GM21367 (cell line): ENCODE measurements at regions not wholly inside any gene's neighbourhood (a gene's known extent, or its start where the extent isn't known, plus 50 kb on each side); places are given as distances from the start of the nearest gene placed in this dataset.
A peak's percentile ranks its signal among the peaks of the same experiment; 100 is the strongest.

Experiments
- ATAC-seq: cut with Tn5 transposase; IDR thresholded peaks from one replicate; pipeline ENCODE4 v1.9.1; 2021; ENCODE audit not compliant: unreplicated experiment

DNA sequence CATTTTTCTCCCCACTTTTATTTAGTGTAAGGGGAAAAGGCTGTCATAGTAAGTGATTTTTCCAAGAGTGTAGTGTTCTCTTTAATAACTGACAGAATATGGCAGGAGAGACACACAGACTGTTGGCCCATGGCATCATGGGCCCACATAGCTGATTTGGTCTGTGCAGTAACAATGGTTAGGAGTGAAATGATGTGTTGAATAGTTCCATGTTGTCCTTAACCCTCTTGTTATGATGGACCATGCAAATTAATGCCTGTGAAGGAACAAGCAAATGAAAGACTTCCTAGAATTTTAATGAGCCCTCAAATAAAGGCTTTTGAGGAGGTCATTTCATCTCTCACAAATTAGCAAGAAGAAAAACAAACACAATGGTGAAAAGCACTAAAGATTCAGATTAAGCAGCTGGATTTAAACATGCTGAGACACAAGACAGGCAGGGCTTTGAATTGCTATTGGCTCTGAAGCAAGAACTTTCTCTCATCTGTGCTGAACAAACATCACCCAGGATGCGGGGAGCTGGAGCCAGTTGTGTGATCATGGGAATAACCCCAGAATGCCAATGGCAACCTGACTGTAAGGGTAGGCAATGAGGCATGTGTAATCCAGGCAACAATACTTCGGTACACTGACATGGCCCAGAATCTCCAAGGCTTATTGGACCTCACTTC is 136.7 kb upstream of the VEPH1 start:
- ATAC-seq, result no peak

DNA sequence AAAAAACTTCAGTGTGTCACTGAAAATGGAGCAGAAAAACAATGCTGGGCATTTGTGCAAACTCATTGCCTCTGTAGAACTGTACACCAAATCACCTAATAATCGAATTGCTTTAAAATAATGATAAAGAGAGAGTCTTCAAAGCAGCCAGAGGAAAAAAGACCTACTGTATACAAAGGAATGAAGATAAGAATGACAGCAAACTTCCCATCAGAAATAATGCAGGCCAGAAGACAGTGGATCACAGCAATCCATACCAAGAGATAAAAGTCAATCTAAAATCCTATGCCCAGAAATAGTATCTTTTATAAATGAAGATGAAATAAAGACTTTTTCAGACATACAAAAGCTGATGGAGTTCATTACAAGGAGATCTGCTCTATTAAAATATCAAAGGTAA is 134.7 kb upstream of the VEPH1 start:
- no peak for ATAC-seq

DNA sequence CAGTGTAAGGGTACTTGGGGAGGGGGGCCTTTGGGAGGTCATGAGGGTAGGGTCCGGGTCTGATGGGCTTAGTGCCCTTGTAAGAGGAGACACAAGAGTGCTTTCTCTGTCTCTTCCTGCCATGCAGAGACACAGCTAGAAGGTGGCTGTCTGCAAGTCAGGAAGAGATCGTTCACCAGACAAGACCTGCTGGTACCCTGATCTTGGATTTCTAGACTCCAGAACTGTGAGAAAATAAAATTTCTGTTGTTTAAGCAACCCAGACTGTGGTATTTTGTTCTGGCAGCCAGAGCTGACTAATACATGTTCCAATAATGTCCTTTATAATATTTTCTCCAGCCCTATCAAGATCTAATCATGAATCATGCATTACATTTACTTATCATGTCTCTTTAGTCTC is 130.0 kb upstream of the VEPH1 start:
- ATAC-seq, result no peak

DNA sequence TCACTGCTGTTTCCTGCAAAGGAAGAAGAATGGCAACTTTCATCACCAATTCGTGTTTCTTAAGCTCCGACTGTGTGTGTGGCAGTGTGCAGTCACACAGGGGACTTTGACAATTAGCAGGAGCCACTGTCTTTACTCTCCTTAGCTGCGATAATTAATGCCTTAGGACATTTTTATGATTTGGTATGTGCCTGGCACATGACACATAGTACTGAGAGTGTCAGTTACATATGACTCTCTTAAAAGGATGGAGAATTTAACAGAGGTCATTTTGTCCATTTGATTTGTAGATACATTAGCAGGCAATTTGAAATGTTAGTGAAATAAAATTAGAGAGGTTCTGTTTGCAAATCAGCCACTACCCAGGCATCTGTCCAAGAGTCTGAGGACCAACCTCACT is 128.9 kb upstream of the VEPH1 start:
- ATAC-seq, result no peak

DNA sequence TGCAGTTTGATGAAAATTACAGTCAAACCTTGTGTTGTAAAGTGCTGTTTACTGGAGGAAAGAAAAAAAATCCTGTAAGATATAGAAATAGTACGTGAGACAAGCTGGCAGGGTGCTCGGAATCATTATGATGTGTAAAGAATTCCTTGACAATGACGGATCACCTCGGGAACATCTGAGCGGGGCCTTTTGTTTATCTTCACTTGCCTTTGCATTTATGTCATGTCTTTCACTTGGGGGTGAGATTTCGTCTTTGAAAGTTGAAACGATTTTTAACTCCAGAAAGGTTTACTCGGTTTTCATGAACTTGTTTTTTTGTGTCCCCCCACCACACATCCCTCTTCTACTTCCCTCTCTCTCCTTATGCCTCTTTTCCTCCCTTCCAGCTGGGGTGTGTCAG is 128.3 kb upstream of the VEPH1 start:
- ATAC-seq, result no peak

DNA sequence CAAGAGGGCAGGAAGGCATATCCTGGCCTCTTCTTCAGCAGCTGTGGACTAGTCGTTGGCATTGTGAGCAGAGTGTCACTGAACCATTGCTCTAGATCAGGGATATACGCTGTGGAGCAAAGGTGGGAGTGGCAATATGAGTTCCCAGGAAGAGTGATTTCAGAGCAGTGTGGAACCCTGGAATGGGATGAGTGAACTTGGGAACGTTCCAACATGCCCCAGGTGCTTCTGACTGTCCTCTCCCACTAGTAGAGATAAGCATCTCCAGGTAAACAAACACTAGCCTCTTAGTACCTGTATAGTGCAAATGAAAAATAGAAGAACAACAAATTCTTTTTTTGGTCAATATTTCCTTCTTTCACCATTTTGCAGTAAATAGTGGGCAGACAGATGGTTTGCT is 123.6 kb upstream of the VEPH1 start:
- ATAC-seq, result no peak

DNA sequence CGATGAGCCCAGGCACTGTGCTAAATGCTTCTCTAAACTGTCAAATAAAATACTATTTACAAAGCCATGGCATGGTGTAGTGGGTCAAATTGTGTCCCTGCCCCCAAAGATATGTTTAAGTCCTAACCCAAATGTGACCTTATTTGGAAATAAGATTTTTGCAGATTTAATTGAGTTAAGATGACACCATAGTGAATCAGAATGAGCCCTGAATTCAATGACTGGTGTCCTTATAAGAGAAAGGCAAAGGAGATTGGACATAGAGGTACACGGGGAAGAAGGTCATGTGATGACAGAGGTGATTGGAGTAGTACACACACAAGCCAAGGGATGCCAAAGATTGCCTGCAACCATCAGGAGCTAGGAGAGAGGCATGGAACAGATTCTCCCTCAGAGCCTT is 121.6 kb upstream of the VEPH1 start:
- ATAC-seq, result no peak

DNA sequence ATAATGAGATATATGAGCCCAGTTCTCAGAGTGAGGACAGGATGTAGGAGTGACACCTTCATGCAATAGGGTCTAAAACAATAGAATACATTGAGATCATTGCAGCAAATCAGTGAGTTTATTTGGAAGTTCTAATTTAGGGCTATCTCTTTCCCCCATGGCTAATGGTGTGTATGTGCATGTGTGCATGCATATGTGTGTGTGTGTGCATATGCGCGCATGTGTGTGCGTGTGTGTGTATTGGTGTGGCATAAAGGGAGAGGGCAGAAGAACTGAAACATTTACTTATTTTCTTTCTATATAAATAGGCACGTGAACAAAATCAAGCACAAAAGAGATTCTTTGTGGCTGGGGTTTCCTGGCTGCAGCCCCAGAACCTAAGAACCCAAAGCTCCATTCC is 115.7 kb upstream of the VEPH1 start:
- no peak for ATAC-seq

DNA sequence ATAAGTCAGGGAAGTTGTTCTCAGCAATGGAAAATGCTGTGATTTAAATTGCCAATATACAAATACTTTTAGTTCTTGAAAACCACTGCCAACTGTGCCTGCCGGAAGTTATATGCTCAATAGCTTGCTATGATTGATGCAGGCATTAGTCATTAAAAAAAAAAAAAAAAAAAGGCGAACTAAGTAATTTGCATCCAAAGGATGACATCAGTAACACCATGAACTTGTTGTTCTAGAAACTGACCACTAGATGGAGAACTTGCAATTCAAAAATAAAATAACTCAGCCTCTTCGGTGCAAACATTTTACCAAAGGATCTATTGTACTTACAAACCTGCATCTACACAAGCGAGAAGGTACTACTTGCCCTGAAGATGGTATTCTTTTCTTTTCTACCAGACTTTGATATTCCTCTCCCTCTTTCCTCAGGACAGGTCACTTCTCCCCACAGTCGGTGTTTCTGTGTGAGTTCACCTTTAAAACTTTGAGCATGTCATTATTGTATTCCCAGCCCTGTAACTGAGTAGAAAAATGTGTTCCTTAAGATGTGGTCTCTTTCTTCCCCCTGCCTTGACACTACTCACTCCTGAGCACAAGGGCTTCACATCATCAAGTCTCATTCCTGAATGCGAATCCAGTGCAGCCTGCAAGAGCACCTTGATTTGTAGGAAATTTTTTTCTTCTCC is 115.0 kb upstream of the VEPH1 start:
- ATAC-seq, result peak; percentile 78

DNA sequence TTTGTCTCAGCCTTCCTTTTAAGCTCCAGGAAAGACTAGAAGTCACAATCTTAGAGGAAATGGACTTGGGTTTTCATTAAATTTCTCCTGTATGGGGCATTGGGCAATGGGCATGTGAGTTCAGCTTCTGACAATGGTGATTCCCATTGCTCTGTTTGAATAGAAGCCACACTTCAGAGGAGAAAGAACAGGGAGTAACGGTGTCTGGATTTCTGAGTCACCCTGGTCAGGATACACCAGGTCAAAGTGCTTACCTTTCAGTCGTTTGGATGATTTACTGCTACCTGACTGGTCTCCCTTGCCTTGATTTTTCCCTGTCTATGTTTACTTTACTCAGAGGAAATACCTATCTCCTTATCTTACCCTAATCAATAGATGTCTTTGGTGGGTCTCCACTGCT is 111.7 kb upstream of the VEPH1 start:
- ATAC-seq, result no peak

DNA sequence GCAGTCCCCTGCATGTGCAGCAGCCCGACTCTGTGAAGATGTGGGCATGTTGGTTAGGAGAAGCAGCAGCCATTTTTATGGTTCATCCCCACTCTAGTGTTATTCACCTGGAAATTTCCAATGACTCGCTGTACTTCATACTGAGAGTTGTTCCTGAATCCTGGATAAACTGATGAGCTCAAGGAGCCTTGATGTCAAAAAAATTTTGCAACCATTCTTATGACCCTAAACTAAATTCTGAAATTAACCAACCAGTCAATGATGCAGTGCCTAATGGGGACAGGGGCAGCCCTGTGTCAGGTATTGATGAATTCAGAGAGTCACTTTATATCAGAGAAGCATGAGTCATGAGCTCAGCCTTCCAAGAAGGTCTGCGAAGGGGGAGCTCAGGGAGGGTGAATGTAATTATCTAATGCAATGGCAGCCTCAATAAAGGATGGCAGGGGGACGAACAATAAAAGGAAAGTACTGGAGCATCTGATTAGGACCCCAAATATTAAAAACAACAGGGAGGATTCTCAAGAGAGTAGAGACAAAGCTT is 108.4 kb upstream of the VEPH1 start:
- no peak for ATAC-seq

DNA sequence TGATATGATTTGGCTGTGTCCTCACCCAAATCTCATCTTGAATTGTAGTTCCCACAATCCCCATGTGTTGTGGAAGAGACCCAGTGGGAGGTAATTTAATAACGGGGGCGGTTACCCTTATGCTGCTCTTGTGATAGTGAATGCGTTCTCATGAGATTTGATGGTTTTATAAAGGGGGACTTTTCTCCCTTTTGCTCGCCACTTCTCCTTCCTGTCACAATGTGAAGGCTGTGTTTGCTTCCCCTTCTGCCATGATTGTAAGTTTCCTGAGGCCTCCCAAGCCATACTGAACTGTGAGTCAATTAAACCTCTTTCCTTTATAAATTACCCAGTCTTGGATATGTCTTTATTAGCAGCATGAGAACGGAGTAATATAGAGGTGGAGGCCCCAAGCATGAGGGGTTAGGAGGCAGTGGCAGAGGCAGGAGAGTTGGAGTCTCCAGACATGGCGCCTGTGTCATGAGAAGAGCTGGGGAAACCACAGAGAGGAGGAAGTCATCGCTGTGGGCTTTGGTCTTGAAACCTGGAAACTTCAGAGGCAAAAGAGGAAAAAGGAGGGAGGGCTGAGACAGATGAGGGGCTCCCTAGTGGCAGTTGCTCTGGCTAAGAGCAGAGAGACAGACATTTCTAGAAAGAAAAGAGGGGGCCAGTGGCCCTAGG is 107.8 kb upstream of the VEPH1 start:
- ATAC-seq, result no peak

DNA sequence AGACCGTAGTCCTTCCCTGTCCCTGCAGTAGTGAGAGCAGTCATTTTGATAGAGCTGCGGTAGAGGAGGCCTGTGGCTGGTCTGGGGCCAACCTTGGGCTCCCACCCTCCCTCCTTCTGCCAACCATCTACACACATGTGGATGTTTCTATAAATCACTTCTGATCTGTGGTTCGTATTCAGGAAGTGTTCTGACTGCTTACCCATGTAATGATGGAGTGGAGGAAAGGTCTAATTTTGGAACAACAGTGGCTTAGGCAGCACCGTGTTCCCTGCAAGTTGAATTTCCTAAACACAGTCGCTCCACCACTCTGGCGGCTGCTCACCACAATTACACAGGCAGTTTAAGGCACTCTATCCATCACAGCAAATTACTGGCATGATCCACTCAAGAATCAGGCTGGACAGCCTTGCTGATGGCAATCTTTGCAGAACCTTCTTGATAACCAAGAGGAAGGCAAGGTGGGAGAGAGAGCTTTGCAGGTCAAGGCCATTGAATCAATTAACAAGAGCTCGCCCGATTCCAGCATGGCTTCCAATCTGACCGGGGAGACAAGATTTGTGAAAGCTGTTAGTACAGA is 104.7 kb upstream of the VEPH1 start:
- no peak for ATAC-seq

DNA sequence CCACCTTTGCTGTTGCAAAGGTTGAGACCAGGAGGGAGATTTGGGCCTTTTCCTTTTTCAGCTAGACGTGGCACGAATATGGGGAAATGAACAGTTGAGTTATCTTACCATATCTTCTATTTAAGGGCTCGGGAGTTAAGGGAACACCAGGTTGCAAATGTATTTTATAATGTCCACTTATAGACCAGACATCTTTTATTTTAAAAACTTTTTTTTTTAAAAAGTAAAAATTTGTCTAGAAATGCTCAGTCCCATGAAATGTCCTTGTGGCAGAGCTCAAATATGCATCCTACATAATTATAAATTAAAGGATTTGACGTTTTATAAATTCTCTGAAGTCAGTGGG is 103.6 kb upstream of the VEPH1 start:
- ATAC-seq, result no peak

DNA sequence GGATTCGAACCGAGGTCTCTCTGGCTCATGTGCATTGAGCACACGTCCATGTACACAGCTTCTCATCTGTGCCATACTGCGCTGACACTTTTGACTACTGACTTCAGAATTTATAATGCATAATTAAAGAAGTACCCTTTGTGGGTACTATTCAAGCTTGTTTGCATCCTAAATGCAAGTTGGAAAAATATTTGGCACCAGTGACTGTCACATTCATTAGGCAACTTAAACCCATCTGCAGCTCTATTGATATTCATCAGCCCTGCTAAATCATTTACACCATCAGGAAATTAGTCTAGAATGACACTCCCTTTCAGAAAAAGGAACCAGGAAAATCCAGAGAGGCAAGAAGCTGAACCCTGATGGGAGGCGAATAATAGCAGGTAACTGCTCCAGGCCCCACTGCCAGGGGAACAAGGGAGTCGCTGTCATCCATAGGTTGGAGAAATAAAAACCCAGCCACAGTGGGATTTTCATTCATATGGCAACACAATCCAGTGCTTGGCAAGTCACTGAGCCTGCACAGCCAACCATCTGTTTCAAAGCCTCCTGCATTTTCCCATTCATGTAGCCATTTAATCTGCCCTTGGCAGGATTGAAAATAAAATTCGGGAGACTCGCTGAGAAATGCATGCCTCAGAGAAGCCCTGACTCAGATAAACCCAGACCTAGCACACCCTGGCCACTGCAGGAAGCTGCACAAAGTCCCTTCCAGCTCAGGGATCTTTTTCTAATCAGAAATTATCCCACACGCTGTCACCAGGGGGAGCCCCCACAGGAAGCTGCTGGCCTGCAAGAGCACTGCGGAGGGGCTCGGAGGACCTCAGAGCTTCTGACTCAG is 103.0 kb upstream of the VEPH1 start:
- ATAC-seq, result peak; percentile 97

DNA sequence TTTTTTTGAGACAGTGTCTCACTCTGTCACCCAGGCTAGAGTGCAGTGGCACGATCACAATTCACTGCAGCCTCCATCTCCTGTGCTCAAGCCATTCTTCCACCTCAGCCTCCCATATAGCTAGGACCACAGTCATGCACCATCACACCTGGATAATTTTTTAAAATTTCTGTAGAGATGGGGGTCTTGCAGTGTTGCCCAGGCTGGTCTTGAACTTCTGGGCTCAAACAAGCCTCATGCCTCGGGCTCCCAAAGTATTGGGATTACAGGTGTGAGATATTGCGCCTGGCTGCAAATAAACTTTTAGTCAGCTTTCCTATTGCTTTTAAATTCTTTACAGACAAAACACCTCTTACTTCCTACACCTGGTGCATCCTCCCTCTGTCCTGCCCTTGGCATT is 102.1 kb upstream of the VEPH1 start:
- ATAC-seq, result no peak

DNA sequence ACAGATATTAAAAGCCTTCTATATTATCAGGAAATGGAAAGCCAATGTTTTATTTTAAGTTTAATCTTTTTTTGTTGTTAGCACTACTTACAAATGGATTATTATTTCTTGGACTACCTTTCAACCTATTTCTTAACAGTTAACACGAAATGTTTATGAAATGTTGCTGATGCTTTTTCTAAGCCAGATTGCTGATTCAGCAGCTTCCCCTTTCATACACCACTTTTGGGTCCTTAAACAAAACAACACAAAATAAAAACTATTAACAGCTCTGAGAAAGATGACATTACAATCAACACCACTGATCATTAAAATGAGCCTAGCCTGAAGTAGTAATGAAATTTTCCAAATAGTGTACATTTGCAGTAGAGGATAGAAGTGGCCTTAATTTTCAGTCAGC is 99.2 kb upstream of the VEPH1 start:
- ATAC-seq, result no peak

DNA sequence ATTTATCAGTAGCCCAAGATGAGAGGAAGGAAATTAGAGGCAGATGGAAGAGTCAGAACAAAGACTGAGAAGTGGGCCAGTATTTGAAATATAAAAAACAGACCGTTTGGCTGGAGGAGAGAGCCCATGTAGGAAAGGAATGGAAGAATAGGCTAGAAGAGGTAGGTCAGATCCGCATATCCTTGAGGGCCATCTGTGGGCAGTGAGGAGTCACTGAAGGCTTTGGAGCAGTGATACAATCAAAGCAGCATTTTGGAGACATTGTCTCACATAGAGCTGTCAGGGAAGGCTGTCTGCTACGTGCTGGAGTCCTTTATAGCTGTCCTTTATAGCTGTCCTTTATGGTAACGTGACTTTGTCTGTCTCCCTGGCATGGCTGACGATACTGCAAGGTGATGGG is 92.0 kb upstream of the VEPH1 start:
- ATAC-seq, result no peak

DNA sequence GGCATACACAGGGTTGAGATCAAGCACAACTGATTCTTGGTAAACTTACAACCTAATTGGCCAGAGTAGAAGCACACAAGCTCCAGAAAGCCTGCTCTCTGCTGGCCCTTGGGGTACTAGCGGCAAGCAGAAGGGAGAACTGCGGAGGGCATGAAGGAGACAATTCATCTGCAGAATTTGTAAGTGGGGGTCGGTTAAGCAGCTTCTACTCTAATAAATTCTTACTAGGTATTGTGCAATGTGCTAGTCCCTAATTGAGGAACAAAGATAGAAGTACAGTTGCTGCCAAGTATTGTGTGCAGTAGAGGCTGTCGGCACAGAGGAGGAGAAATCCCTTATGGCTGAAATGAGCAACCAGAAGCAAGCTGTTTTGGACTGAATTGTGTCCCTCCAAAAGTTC is 91.2 kb upstream of the VEPH1 start:
- no peak for ATAC-seq

DNA sequence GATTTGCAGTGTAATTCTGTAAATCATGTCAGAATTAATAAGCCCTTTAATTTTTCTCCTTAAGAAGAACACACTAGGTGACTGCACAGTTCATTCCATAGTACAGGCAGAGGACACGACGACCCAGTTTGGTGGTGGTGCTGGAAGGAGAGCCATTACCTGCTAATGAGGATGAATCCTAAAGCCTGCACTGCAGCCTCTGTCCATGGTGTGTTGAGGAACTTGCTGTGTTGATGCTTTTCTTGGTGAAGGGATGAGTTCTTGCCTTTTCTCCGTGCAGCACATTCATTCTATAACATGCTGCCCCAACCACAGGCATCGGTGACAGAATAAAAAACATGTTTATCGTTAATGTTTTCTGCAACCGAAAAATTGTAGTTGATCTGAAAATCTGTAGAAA is 89.6 kb upstream of the VEPH1 start:
- ATAC-seq, result no peak

DNA sequence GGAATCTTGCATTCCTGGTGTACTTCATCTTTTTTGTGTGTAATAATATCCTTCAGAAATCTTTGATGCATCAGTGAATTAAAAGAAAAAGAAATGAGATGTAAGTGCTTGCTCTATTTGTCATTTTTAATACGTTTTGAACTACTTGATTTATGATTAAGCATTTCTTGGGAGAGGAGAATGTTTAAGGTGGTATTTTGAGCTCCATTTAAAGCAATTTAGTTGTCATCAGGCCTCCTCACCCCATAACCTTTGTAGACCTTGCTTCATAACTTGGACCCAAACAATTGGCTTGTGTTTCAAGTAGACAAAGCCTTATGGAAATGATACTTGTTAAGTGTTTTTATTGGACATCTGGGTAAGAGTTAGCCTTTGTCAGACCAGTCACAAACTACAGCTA is 87.1 kb upstream of the VEPH1 start:
- no peak for ATAC-seq
